ENCODE measurements at regions not wholly inside any gene's neighbourhood (a gene's known extent, or its start where the extent isn't known, plus 50 kb on each side); places are given as distances from the start of the nearest gene placed in this dataset.

DNA sequence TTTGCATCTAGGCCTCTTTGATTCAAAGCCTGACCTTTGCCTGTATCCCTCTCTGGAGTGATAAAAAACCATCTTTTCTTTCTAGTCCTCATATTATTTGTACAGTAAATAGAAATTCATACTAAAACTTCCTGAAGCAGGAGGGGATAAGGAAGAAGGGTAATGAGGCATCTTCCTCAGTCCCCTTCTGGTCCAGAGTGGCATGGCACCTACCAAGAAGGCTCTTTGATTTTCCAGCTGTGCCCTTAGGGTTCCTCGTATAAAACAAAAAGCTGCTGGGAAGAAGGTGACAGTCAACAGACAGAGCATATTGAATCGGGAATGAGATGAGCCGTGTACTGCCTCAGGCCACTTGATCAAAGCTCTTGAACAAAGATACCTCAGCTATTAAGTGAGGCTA lies 71.9 kb upstream of the SPDL1 start:
- Histone ChIP-seq H2AFZ (ENCODE audit: low read depth, low read length) (no peak overlapping the region), H3K27ac (ENCODE audit: extremely low read depth, low read depth, low read length) (no peak overlapping the region), H4K20me1 (replicated peaks; ENCODE audit: control insufficient read depth, insufficient read depth, low read length) (no peaks in the 10 kb centered on the region), H3K79me2 (ENCODE audit: control insufficient read depth, insufficient read depth, low read length) (no peaks in the 10 kb centered on the region), H3K36me3 (ENCODE audit: control insufficient read depth, insufficient read depth, low read length) (no peaks in the 10 kb centered on the region), H3K4me2 (ENCODE audit: insufficient read depth, low read length) (no peak overlapping the region), H3K9me1 (ENCODE audit: control insufficient read depth, insufficient read depth, low read length) (no peaks in the 10 kb centered on the region), H3K9me3 (replicated peaks; ENCODE audit: control insufficient read depth, insufficient read depth, low read depth, low read length) (no peaks in the 10 kb centered on the region), H3K4me1 (replicated peaks in 1 of 2; ENCODE audit: control insufficient read depth in 2 of 2, insufficient read depth in 2 of 2, low read length in 2 of 2) (no peaks in the 10 kb centered on the region), H3K9ac (ENCODE audit: insufficient read depth in 1 of 2, low read depth in 2 of 2, low read length in 2 of 2) (no peak overlapping the region), H3K4me3 (no peak overlapping the region), H3K27me3 (ENCODE audit: control insufficient read depth in 2 of 2, insufficient read depth in 2 of 2, low read length in 2 of 2) (no peaks in the 10 kb centered on the region)
- FAIRE-seq (no peak), ATAC-seq (no peak), DNase-seq (ENCODE audit: extremely low read depth in 1 of 4, low spot score in 3 of 4) (no peak)
- no TSS peak for BruUV-seq (replicated peaks)
- 2% methylated on average over 3 of the region's 3 CpGs for WGBS (ENCODE audit: insufficient coverage, low coverage, missing lambda C conversion rate)
- CTCF ChIA-PET (ENCODE audit: low intra/inter-chr PET ratio) = no interaction called here
- in situ Hi-C loops (cut with MboI) (no loop called here), intact Hi-C loops (cut with micrococcal nuclease) (no loop called here)
- POLR2A ChIA-PET = interaction anchor here (0.6 kb wide), 1 partner anchor 12 kb away, joined by 3 read pairs; no protein-coding TSS in a partner anchor
- no peak for TF ChIP-seq HNRNPL (IDR thresholded peaks at IDR 0.05; ENCODE audit: low read depth, low read length)
- no peak for TF ChIP-seq TEAD1 (CRISPR knock-in tag; IDR thresholded peaks at IDR 0.05)
- no peak for TF ChIP-seq POLR3G (IDR thresholded peaks at IDR 0.05; ENCODE audit: extremely low read depth, insufficient read length, insufficient replicate concordance)
- TF ChIP-seq MYNN (IDR thresholded peaks at IDR 0.05) = no peak
- no peak for TF ChIP-seq MYNN (CRISPR knock-in tag; IDR thresholded peaks at IDR 0.05)
- TF ChIP-seq, protein P1, sequence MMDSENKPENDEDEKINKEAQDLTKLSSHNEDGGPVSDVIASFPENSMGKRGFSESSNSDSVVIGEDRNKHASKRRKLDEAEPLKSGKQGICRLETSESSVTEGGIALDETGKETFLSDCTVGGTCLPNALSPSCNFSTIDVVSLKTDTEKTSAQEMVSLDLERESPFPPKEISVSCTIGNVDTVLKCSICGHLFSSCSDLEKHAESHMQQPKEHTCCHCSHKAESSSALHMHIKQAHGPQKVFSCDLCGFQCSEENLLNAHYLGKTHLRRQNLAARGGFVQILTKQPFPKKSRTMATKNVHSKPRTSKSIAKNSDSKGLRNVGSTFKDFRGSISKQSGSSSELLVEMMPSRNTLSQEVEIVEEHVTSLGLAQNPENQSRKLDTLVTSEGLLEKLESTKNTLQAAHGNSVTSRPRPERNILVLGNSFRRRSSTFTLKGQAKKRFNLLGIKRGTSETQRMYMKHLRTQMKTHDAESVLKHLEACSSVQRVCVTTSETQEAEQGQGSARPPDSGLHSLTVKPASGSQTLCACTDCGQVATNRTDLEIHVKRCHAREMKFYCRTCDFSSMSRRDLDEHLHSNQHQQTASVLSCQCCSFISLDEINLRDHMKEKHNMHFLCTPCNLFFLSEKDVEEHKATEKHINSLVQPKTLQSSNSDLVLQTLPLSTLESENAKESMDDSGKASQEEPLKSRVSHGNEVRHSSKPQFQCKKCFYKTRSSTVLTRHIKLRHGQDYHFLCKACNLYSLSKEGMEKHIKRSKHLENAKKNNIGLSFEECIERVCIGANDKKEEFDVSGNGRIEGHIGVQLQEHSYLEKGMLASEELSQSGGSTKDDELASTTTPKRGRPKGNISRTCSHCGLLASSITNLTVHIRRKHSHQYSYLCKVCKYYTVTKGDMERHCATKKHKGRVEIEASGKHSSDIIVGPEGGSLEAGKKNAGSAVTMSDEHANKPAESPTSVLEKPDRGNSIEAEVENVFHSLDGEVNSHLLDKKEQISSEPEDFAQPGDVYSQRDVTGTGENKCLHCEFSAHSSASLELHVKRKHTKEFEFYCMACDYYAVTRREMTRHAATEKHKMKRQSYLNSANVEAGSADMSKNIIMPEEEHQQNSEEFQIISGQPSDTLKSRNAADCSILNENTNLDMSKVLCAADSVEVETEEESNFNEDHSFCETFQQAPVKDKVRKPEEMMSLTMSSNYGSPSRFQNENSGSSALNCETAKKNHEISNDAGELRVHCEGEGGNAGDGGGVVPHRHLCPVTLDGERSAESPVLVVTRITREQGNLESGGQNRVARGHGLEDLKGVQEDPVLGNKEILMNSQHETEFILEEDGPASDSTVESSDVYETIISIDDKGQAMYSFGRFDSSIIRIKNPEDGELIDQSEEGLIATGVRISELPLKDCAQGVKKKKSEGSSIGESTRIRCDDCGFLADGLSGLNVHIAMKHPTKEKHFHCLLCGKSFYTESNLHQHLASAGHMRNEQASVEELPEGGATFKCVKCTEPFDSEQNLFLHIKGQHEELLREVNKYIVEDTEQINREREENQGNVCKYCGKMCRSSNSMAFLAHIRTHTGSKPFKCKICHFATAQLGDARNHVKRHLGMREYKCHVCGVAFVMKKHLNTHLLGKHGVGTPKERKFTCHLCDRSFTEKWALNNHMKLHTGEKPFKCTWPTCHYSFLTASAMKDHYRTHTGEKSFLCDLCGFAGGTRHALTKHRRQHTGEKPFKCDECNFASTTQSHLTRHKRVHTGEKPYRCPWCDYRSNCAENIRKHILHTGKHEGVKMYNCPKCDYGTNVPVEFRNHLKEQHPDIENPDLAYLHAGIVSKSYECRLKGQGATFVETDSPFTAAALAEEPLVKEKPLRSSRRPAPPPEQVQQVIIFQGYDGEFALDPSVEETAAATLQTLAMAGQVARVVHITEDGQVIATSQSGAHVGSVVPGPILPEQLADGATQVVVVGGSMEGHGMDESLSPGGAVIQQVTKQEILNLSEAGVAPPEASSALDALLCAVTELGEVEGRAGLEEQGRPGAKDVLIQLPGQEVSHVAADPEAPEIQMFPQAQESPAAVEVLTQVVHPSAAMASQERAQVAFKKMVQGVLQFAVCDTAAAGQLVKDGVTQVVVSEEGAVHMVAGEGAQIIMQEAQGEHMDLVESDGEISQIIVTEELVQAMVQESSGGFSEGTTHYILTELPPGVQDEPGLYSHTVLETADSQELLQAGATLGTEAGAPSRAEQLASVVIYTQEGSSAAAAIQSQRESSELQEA (IDR thresholded peaks at IDR 0.05; ENCODE audit: low read depth) = no peak
- no peak for TF ChIP-seq POLR2H (tag; IDR thresholded peaks at IDR 0.05; ENCODE audit: low read depth)
- TF ChIP-seq SFPQ (IDR thresholded peaks at IDR 0.05; ENCODE audit: low read depth, low read length) = no peak
- TF ChIP-seq, protein P2, sequence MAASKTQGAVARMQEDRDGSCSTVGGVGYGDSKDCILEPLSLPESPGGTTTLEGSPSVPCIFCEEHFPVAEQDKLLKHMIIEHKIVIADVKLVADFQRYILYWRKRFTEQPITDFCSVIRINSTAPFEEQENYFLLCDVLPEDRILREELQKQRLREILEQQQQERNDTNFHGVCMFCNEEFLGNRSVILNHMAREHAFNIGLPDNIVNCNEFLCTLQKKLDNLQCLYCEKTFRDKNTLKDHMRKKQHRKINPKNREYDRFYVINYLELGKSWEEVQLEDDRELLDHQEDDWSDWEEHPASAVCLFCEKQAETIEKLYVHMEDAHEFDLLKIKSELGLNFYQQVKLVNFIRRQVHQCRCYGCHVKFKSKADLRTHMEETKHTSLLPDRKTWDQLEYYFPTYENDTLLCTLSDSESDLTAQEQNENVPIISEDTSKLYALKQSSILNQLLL (CRISPR knock-in tag; IDR thresholded peaks at IDR 0.05; ENCODE audit: borderline replicate concordance) = no peak
- TF ChIP-seq, protein P3, sequence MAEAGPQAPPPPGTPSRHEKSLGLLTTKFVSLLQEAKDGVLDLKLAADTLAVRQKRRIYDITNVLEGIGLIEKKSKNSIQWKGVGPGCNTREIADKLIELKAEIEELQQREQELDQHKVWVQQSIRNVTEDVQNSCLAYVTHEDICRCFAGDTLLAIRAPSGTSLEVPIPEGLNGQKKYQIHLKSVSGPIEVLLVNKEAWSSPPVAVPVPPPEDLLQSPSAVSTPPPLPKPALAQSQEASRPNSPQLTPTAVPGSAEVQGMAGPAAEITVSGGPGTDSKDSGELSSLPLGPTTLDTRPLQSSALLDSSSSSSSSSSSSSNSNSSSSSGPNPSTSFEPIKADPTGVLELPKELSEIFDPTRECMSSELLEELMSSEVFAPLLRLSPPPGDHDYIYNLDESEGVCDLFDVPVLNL (CRISPR knock-in tag; IDR thresholded peaks at IDR 0.05; ENCODE audit: low read depth) = no peak

Data from K562 (cell line).